Stimulated activated CD4-positive, alpha-beta T cell treated with anti-CD3 and anti-CD28 coated beads, Interleukin-12 subunit alpha, Interleukin-12 subunit beta, amount 100 ng/mL, for 4 hours (primary cell): ENCODE measurements at regions not wholly inside any gene's neighbourhood (a gene's known extent, or its start where the extent isn't known, plus 50 kb on each side); places are given as distances from the start of the nearest gene placed in this dataset.
"Not testable (repeated sequence)": the region's sequence is repeated elsewhere in the genome, so short reads cannot be mapped to it uniquely, and the experiment has no call there.

Source experiments
- DNase-seq: peaks from one replicate; pipeline ENCODE4 v3.0.0-alpha.2; 2020

DNA sequence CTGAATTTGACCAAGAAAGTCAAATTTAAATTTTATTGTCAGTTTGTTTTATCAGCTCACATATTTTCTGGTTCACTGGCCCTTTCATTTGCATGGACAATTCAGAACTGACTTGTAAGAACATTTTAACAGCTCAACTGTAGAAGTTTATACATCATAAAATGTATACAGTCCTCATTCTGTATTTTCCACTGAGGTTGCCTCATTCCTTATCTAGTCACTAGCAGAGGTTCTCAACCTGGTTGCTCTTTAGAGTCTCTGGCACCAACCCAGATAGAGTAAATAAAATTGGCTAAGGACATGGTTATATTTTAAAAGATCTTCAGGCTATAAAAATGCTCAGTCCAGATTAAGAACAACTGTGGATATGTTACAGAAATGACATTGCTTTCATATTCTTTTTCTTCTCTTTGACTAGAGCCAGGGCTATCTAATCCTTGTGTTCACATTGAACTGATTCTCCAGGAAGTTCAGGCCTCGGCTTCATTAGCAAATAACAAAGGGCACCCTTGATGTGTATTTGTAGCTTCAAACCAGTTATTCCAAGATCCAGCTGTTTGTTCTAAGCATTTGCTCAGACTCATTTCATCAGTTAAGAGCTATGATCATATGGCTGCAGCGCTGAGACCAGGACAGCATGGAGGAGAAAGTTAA, 782.5 kb downstream of the ETS1 start:
- DNase-seq, result no peak

DNA sequence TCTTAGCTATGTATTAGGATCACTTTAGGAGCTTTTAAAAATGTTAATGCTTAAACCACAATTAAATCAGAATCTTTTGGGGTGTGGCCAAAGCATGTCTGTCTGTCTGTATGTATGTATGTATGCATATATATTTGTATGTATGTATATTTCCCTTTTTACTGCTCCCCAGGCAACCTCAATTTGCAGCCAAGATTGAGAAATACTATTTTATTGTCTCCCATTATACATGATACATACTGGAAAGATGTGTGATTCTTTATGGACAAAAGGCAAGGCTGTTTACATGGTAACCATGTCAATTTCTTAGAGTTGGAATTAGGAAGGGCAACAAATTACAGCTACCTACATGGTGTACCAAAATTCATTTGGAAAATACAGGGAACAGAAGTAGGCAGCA, 783.6 kb downstream of the ETS1 start:
- no peak for DNase-seq

DNA sequence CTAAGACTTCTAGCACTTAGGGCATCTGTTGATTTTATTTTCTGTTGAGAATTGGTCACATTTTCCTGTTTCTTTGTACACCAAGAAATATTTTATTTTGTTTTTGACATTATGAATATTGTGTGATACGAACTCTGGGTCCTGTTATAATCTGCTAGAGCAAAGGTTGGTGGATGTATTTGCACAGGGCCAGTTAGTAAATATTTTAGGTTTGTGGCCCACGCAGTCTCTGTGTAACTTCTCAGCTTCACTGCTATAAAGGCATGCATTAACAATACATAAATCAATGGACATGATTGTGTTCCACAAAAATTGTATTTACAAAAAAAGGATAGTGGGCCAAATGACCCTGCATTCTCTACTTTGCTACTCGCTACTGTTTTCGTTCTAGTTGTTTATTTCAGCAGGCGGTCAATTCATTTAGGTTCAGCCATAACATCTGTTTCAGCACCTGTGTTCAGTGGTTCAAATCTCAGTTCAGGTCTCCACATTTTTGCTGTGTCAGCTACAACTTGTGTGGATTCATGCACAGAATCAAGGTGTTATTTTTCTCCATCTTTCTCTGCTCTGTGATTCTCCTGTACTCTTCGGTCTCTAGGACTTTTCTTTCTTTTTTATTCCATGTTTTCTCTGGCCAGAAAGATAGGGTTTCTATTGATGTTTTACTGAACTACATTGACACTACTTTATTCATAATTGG, 786.2 kb downstream of the ETS1 start:
- no peak for DNase-seq

DNA sequence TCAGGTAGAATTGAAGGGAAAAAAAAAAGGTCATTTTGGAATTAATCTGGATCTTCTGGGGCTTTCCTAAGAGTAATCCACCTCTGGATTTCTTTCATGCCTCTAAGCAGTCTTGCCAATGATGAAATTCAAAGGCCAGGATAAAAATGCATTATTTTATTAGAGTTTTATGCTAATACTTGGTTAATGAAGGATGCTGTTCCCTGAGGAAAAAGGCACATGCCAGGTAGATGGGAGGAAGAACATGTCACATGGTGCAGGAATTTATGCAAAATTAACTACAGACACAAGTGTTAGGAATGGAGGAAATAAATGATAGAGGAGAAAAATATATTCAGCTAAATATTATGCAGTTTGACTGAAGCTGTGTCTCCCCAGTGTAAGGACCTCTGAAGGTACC, 792.0 kb downstream of the ETS1 start:
- DNase-seq, result no peak

DNA sequence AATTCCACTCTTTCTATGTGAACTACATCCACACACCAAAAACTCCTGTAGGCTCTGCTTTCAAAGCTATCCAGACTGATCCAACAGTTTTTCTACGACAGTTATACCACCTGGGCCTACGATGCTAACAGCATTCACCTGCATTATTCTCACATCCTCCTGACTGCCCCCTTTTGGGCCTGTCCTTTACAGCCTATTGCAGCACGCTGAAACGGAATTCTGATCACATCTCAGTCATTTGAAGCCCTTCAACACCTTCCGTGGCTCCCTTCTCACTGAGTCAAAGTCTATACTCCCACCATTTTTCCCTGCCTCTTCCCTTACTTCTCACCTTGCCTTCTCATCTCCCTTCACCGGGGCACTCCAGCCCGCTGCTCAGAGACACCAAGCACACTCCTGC, 791.3 kb upstream of the KIRREL3 start:
- no peak for DNase-seq

DNA sequence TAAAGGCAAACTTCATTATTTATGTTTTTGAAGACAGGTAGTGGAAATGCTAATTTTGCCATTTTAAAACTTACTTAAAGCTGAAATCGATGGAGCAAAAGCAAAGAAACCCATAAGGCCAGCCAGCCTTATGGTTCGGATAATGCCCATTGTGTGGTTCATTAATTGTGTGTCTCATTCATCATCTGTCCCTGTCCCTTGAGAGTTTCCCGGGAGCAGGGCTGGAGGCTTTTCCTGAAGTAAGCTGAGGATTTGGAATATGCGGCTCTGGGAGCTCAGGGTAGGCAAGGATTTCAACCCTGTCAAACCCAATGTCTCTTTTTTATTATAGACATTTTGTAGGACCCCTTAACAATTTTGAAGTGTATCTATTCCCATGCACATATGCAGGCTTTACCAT, 790.0 kb upstream of the KIRREL3 start:
- DNase-seq, result no peak

DNA sequence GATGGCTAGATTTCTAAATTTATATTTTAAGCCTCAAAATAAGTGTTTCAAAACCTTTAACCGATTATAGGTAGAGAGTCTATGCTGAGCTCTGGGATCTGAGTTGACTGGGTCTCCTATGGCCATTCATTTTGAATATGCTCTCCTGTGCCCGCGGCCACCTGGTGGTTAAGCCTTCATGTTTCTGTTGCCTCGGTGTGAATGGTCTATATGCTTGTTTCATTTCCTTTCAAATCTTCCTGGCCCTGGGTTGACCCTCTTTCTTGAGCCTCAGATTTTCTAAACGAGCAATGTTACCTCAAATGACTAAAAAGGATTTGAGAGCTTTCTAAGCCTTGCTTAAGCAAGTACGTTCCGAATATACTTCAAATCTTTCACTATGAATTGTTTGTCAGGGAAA, 789.4 kb upstream of the KIRREL3 start:
- DNase-seq, result no peak

DNA sequence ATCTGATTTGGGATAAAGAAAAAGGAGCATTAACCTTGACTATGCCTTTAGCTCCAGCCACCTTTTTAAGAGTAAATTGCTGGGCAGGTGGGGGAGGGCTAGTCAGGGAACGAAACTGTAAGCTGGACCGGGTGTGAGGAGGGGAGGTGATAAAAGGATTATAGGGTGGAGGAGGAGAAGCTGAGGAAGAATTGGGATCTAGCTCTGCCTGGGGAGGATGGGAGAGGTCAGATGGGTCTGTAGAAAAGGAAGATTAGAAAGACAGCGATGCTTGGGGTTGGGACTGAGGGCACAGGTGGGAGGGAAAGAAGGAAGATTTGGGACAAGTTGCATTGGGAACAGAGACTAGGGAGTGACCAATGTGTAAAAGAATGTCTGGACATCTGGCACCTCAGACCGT, 772.4 kb upstream of the KIRREL3 start:
- DNase-seq, result not testable (repeated sequence)

DNA sequence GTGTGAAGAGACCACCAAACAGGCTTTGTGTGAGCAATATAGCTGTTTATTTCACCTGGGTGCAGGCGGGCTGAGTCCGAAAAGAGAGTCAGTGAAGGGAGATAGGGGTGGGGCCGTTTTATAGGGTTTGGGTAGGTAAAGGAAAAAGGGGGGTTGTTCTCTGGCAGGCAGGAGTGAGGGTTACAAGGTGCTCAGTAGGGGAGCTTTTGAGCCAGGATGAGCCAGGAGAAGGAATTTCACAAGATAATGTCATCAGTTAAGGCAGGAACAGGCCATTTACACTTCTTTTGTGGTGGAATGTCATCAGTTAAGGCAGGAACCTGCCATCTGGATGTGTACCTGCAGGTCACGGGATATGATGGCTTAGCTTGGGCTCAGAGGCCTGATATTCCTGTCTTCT, 768.4 kb upstream of the KIRREL3 start:
- not testable (repeated sequence) for DNase-seq

DNA sequence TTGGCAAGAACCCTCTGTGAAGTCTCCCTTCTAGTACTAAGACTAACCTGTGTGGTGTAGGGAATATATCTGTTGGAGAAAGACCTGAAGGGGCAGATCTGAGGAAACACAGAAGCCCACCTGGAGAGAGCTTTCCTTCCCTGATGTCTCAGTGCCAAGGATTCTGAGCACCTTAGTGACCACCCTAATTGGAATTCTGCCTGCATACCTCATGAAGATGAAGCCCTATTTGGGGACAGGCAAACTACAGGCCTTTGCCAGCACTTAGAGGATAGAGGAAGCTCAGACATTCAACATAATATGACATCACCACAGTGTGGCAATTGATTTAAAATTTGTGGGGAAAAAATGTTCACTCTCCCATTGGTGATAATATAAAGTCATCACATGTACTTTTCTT, 766.2 kb upstream of the KIRREL3 start:
- no peak for DNase-seq

DNA sequence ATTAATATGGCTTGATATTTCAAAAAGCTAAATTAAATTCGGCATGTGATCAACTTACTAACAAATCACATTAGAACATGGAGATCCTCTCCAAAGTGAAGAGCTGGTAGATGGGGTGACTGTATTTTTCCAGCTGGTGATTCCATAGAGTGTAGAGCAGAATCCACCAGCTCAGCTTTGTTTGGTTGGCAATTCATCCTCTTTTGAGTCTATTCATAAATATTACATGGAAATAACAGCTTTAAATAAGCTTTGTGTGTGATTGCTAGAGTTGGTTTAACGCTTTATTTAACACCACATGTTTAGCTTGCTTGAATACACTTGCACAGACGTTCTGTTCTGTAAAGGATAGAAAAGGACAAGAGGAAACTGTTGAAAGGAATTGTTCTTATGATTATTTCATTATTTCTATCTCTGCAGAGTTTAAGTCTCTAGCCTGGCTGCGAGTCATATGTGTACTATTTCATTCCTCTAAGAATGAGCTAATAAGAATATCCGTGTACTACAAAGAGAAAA, 738.3 kb upstream of the KIRREL3 start:
- DNase-seq, result no peak

DNA sequence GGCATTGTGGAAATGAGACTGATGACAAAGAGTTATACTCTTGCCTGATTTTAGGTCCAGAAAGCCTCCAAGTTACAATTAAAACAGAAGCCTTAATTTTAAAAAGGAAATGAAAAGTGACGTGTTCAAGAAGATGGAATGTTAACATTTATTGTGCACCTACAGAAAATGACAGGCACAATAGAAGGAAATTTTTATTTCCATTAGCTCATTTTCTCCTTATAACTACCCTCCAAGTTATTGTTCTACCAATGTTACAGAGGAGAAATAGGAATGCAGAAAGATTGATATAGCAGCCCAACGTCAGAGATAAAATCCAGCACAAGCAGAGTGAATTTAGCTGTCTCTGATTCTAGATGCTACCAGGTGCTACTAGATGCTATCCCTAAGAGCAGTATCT, 736.9 kb upstream of the KIRREL3 start:
- no peak for DNase-seq

DNA sequence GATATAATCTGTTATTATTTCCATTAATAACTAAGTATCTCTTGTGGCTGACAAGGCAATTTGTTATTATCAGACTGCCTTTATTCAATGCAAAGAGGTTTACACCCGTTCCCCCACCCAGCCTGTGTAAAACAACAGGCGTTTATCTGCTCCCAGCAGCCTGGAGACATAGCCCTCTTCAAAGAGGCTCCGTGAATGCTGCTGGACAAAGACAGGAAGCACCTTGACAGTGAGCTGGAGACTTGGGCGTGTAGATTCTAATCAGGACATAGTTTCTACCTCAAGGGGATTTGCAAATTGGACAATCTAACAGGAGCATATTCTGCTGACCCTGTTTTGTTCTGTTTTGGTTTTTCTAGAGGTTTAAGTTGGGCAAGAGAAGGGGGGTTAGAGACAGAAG, 733.0 kb upstream of the KIRREL3 start:
- DNase-seq, result no peak

DNA sequence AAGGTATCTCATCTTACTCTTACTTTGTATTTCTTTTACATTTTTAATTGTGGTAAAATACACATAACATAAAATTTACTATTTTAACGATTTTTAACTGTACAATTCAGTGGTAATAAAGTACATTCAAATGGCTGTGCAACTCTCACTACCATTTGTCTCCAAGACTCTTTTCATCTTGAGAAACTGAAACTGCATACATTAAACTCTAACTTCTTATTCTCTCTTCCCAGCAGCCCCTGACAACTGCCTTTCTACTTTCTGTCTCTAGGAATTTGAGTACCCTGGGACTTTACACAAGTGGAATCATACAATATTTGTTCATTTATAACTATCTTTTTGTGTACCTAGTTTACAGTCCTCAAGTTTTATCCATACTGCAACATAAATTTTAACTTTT, 725.8 kb upstream of the KIRREL3 start:
- DNase-seq, result no peak

DNA sequence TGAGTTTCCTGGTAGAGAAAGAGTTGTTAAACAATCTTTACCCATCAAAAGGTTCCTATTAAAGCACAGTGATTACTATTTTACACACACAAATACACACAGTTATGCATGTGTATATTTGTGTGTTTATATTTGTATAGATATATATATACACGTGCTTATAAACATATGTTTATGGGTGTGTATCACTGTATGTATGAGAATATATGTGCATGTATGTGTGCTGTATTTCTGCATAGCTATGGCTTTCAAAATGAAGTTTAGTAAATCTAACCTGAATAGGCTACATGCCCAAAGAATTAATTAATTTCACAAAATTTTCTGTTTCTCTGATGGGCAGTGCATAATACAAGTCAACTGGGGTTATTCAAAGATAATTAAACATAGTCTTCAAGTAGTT, 723.1 kb upstream of the KIRREL3 start:
- no peak for DNase-seq

DNA sequence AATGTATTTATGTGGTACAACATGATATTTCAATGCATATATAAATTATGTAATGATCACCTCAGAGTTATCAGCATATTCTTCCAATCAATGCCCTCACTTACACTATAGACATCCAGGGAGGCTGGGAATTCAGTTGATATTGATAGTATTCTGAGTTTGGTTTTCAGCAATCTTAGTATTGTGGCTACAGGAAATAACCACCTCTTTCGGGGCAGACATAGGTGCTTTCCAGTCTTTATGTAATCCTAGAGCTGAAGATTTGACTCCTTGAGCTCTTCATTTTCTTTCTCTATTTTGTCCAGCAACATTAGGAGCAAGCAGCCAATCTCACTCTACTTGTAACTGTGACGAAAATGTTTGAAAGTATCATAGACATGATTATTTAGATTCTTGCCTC, 712.7 kb upstream of the KIRREL3 start:
- DNase-seq, result no peak

DNA sequence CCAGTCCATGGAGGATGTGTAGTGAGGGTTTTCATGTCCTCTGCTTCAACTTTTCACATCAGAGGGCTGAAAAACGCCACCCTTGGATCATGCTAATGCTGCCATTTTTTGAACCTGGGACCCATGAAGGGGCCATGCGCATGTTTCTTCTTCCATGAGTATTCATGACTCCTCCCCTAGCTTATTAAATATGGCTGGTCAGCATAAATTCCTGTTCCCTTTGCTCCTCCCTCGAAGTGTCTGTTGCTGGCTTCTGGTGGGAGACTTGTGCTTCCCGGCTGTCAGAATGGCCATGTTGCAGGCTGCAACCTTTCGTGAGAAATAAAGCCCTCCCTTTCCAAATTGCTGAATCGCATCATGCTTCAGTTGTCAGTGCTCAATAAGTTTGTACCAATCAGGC, 711.2 kb upstream of the KIRREL3 start:
- no peak for DNase-seq

DNA sequence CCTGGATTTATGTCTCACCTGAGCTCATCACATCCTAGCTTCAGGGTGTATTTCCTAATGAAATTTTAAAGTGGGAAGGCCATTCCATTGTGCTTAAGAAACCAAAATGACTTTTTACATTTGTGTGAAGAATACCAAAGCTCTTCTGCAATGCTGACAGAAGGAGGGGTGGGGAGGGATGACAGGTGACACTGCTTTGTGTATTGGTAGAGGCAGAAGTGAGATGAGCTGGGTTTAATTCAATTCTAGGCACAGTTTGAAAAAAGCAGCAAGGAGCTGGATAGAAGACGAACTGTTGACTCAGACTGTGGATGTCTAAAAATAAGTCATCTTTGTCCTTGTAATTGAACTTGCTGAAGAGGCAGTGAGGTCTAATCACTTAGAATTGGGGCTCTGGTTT, 710.3 kb upstream of the KIRREL3 start:
- no peak for DNase-seq

DNA sequence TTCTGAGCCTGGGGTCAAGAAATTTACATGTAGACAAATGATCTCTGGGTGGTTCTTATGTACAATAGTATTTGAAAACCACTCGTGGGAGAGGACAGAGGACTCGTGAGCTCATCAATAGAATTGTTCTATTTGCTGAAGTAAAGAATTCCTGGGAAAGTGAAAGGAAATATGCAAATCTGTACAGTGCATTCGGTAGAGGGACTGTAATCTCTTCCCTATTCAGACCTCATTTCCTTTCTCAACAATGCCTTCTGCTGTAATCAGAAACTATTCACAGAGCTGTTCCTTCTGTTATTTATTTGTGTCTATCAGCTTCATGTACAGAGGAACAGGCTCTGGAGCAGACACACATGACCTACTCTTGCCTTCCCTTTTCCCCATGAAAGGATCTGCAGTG, 709.4 kb upstream of the KIRREL3 start:
- DNase-seq, result no peak

DNA sequence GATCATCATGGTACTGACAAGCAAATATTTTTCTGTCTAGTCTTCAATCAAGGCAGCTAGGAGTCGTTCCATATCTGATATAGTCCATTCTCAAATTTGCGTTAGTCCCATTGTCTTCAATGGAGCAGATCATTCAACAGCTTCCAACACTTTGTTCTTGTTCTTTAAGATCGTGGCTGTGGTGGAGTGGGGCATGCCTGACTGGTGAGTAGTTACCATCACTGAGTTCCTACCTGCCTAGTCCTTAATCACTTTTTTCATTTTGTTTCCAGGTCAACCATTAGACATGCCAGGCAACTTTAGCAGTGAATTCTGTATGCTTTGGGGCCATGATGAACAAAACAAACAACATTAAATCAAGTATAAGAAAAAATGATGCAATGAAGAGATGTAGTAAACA, 693.1 kb upstream of the KIRREL3 start:
- DNase-seq, result no peak

DNA sequence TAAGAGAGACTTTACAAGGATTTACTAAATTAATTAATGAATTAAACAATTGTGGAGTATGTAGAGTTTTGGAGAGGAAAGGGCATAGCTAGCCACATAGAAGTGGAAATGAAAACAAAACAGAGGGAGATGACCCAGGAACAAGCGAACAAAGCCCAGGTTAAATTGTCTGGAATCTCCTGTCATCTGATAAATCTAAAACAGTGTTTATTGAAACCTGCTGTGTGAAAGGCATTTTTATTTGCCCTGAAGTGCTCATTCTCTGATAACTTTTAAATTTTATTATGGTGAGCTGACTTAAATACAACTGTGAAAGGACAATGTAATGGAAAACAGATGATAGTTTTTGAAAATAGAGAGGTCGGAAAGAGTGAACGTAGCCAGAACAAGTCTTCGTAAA, 682.8 kb upstream of the KIRREL3 start:
- DNase-seq, result no peak

DNA sequence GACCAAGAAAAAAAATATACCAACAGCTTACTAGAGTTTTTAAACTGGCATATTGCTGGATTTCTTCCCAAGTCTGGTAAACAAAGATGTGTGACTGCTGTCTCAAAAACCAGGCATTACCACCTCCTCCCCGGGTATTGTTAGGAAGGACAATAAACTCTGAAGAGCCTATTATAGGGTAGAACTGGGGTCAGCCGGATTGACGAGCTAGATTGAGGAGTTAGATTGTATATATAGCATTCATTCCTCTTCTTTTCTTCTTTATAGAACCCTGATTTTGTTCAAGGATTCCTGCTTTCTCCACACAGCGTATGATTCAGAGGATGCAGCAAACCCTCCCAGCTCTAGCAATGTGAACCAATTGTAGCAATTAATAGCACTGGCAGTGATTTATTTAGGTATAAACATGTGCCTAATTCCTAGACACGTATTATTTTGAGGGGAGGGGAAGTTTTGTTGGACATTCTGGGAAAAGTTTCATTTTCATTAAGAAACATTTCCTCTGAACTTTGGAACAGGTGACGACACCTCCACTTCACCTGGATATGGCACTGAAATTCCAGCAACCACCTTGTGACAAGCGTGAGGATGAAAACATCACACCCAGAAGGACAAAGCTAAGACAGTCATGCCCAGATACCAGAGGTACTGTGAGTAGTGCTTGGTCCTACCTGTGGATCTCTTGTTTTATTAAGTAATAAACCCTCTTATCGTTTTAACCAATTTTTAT, 679.4 kb upstream of the KIRREL3 start:
- DNase-seq, result no peak

DNA sequence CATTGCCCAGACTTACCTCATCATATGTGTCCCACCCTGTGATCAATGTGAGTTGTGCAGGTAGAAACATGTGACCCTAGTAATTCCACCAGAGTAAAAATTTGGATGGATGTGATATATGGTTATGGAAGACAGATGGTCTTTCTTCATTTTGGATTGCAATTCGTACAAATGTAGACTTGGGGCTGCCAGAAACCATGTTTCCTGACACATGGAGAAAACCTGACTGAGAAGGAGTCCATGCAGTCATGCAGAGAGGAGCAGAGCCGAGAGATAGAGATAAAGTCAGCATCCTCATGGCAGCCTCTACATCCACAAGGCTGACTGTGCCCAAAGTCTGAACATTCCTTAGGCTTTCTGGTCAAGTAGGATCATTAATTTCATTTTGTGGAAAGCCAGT, 678.1 kb upstream of the KIRREL3 start:
- DNase-seq, result no peak
